Rectal smooth muscle tissue (tissue), 1 donor: ENCODE measurements at regions not wholly inside any gene's neighbourhood (a gene's known extent, or its start where the extent isn't known, plus 50 kb on each side); places are given as distances from the start of the nearest gene placed in this dataset.

ENCODE experiments used
- H3K27ac ChIP-seq: one replicate; pipeline ENCODE4 v1.7.0; 2013; ENCODE audit warnings: low read depth, low read length, inconsistent platforms
- H3K27me3 ChIP-seq: one replicate; pipeline ENCODE4 v1.7.0; 2013; ENCODE audit warnings: low read length; ENCODE audit not compliant: control insufficient read depth, insufficient read depth
- H3K36me3 ChIP-seq: one replicate; pipeline ENCODE4 v1.7.0; 2013; ENCODE audit warnings: low read length; ENCODE audit not compliant: control insufficient read depth, insufficient read depth
- H3K4me1 ChIP-seq: one replicate; pipeline ENCODE4 v1.7.0; 2013; ENCODE audit warnings: low read length; ENCODE audit not compliant: control insufficient read depth, insufficient read depth
- H3K4me3 ChIP-seq: one replicate; pipeline ENCODE4 v1.7.0; 2013; ENCODE audit warnings: low read length
- H3K9ac ChIP-seq: one replicate; pipeline ENCODE4 v1.7.0; 2013; ENCODE audit warnings: low read length

GRCh38 chr20:21873291-21873690 lies 167.8 kb downstream of the PAX1 start:
- no peak overlapping the region for H3K4me3 ChIP-seq
- no peak overlapping the region for H3K9ac ChIP-seq
- no peaks in the 10 kb centered on the region for H3K27me3 ChIP-seq
- no peak overlapping the region for H3K27ac ChIP-seq
- no peaks in the 10 kb centered on the region for H3K36me3 ChIP-seq
- no peaks in the 10 kb centered on the region for H3K4me1 ChIP-seq

GRCh38 chr20:21867811-21868210 lies 162.3 kb downstream of the PAX1 start:
- Histone ChIP-seq H3K4me1 (no peaks in the 10 kb centered on the region), H3K4me3 (no peak overlapping the region), H3K9ac (no peak overlapping the region), H3K27ac (no peak overlapping the region), H3K27me3 (no peaks in the 10 kb centered on the region), H3K36me3 (no peaks in the 10 kb centered on the region)

- Histone ChIP-seq H3K27me3 (no peaks in the 10 kb centered on the region), H3K4me1 (no peaks in the 10 kb centered on the region), H3K4me3 (no peak overlapping the region), H3K9ac (no peak overlapping the region), H3K27ac (no peak overlapping the region), H3K36me3 (no peaks in the 10 kb centered on the region)
Observed at GRCh38 chr20:21867353-21867752, 161.9 kb downstream of the PAX1 start.

GRCh38 chr20:21862956-21863355 lies 157.5 kb downstream of the PAX1 start:
- Histone ChIP-seq H3K27ac (no peak overlapping the region), H3K4me3 (no peak overlapping the region), H3K9ac (no peak overlapping the region), H3K27me3 (no peaks in the 10 kb centered on the region), H3K36me3 (no peaks in the 10 kb centered on the region), H3K4me1 (no peaks in the 10 kb centered on the region)

GRCh38 chr20:21862259-21862946 lies 156.9 kb downstream of the PAX1 start:
- no peaks in the 10 kb centered on the region for H3K27me3 ChIP-seq

GRCh38 chr20:21840991-21841390 lies 135.5 kb downstream of the PAX1 start:
- H3K9ac ChIP-seq = no peak overlapping the region
- H3K36me3 ChIP-seq = no peaks in the 10 kb centered on the region
- no peak overlapping the region for H3K27ac ChIP-seq
- no peaks in the 10 kb centered on the region for H3K27me3 ChIP-seq
- no peak overlapping the region for H3K4me3 ChIP-seq
- no peaks in the 10 kb centered on the region for H3K4me1 ChIP-seq

More at GRCh38 chr20:21862259-21862946, 156.9 kb downstream of the PAX1 start:
- Histone ChIP-seq H3K27ac (no peak overlapping the region), H3K4me3 (no peak overlapping the region), H3K4me1 (no peaks in the 10 kb centered on the region), H3K9ac (no peak overlapping the region), H3K36me3 (no peaks in the 10 kb centered on the region)

- no peaks in the 10 kb centered on the region for H3K36me3 ChIP-seq
- H3K4me1 ChIP-seq = no peaks in the 10 kb centered on the region
Observed at GRCh38 chr20:21839982-21840381, 134.5 kb downstream of the PAX1 start.

GRCh38 chr20:21836346-21836745 lies 130.9 kb downstream of the PAX1 start:
- H3K4me3 ChIP-seq = no peak overlapping the region
- no peaks in the 10 kb centered on the region for H3K4me1 ChIP-seq
- no peak overlapping the region for H3K27ac ChIP-seq
- H3K9ac ChIP-seq = no peak overlapping the region
- no peaks in the 10 kb centered on the region for H3K27me3 ChIP-seq
- H3K36me3 ChIP-seq = no peaks in the 10 kb centered on the region

More at GRCh38 chr20:21839982-21840381, 134.5 kb downstream of the PAX1 start:
- no peak overlapping the region for H3K9ac ChIP-seq
- H3K27ac ChIP-seq = no peak overlapping the region
- no peaks in the 10 kb centered on the region for H3K27me3 ChIP-seq
- no peak overlapping the region for H3K4me3 ChIP-seq

GRCh38 chr20:21835042-21835441 lies 129.6 kb downstream of the PAX1 start:
- Histone ChIP-seq H3K27me3 (no peaks in the 10 kb centered on the region), H3K4me1 (no peaks in the 10 kb centered on the region), H3K4me3 (no peak overlapping the region), H3K27ac (no peak overlapping the region), H3K9ac (no peak overlapping the region), H3K36me3 (no peaks in the 10 kb centered on the region)

GRCh38 chr20:21832442-21833385 lies 127.2 kb downstream of the PAX1 start:
- Histone ChIP-seq H3K27me3 (no peaks in the 10 kb centered on the region), H3K4me3 (no peak overlapping the region), H3K36me3 (no peaks in the 10 kb centered on the region), H3K4me1 (peaks cover under 1% of the 10 kb centered on the region), H3K9ac (no peak overlapping the region), H3K27ac (no peak overlapping the region)

- no peaks in the 10 kb centered on the region for H3K36me3 ChIP-seq
- no peak overlapping the region for H3K27ac ChIP-seq
- H3K4me3 ChIP-seq = no peak overlapping the region
- H3K9ac ChIP-seq = no peak overlapping the region
- no peaks in the 10 kb centered on the region for H3K27me3 ChIP-seq
- peaks cover 3% of the 10 kb centered on the region for H3K4me1 ChIP-seq
Observed at GRCh38 chr20:21826976-21827375, 121.5 kb downstream of the PAX1 start.

GRCh38 chr20:21821358-21821757 lies 115.9 kb downstream of the PAX1 start:
- no peak overlapping the region for H3K4me3 ChIP-seq

More at GRCh38 chr20:21821358-21821757, 115.9 kb downstream of the PAX1 start:
- H3K27me3 ChIP-seq = no peaks in the 10 kb centered on the region
- no peak overlapping the region for H3K9ac ChIP-seq
- no peak overlapping the region for H3K27ac ChIP-seq
- no peaks in the 10 kb centered on the region for H3K4me1 ChIP-seq
- no peaks in the 10 kb centered on the region for H3K36me3 ChIP-seq
